Natural killer cell treated with Interleukin-12 subunit alpha and Interleukin-12 subunit beta and Interleukin-15 and Interleukin-18, amount 100 ng/mL, for 72 hours (primary cell): ENCODE measurements at regions not wholly inside any gene's neighbourhood (a gene's known extent, or its start where the extent isn't known, plus 50 kb on each side); places are given as distances from the start of the nearest gene placed in this dataset.

ENCODE experiments used
- ATAC-seq, 2 donors: fragments of 150-1000 bp; cut with Tn5 transposase in 1 of 2; sonication (Bioruptor Pico), chemical (Tn5 transposase) in 1 of 2; 2 replicates each; pipeline ENCODE4 v1.10.0; 2021
- DNase-seq: peaks from one replicate; pipeline ENCODE4 v3.0.0; 2022; ENCODE audit warnings: low spot score
- H3K27ac Mint-ChIP-seq, 2 donors: 1 replicate in 1 of 2; 2 replicates in 1 of 2; pipeline ENCODE4 v1.8.0; 2022; ENCODE audit warnings: mixed read lengths in 2 of 2, mild to moderate bottlenecking in 1 of 2, moderate library complexity in 1 of 2
- H3K27me3 Mint-ChIP-seq, 2 donors: 1 replicate in 1 of 2; 2 replicates in 1 of 2; pipeline ENCODE4 v1.8.0; 2022; ENCODE audit warnings: mixed read lengths in 2 of 2
- H3K36me3 Mint-ChIP-seq: one replicate; pipeline ENCODE4 v1.8.0; 2022; ENCODE audit warnings: mixed read lengths
- H3K4me1 Mint-ChIP-seq, 2 donors: 1 replicate in 1 of 2; 2 replicates in 1 of 2; pipeline ENCODE4 v1.8.0; 2022; ENCODE audit warnings: low read depth in 2 of 2, mixed read lengths in 2 of 2, mild to moderate bottlenecking in 1 of 2
- H3K4me3 Mint-ChIP-seq: one replicate; pipeline ENCODE4 v1.8.0; 2022; ENCODE audit warnings: mixed read lengths
- H3K9me3 Mint-ChIP-seq: 2 replicates; pipeline ENCODE4 v1.8.0; 2022; ENCODE audit warnings: mixed read lengths

DNA sequence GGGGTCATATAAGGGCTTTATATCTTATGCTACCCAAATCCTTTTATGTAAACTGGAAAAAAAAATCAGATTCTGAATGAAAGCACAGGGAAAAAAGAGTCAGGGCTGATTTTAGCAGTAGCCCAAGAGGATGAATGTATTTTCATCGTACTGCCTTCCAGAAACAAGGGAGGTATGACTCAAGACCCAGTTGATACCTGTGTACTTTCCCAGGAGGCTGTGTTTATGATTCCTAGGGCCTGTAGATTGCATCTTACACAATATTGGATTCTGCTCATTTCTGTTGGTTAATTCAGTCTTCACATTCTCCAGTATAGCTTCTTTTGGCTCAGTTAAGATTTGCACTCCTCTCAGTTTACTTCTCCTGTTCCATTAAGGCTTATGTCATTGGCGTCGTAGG, 127.9 kb upstream of the LIMCH1 start:
- Mint-ChIP-seq H3K36me3 (no peaks in the 10 kb centered on the region), H3K9me3 (peaks cover 3% of the 10 kb centered on the region)
- no peak for ATAC-seq

DNA sequence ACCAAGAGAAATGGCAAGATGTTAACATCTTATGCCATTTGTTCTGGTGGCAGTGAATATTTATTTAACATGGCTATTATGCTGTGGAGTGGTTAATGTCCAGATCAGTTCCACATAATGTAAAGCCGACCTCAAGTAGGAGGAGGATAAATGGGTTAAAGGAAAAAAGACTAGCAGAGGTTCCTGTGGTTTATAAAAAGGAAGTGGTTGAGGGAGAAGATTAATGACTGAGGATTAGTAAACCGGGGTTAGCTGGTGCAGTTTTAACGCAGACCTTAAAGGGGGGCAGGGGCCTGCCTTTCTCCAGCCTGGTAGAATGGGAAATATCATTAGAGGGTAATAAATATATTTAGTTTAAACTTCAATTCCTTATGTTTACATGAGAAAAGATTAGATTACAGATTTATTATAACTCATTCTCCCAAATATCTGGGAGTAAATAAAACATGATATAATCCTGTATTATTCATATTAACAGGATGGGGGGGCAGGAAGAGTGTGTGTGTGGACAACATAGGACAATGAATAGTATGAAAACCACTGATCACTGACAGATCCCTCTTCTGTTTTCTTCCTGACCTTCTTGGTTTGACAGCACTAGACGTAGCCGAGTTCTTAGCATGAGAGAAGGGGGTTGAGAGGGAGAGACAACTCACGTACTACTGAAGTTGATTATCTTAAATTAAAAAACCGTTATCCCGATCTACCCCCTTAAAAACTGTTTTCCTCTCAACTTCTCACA, 124.1 kb upstream of the LIMCH1 start:
- H3K4me3 Mint-ChIP-seq = no peak overlapping the region
- peaks cover 0 to 2% of the 10 kb centered on the region in 2 donors for H3K4me1 Mint-ChIP-seq
- DNase-seq = no peak
- ATAC-seq = no peak
- H3K36me3 Mint-ChIP-seq = no peaks in the 10 kb centered on the region
- H3K27ac Mint-ChIP-seq = no peak overlapping the region
- H3K27me3 Mint-ChIP-seq = no peaks in the 10 kb centered on the region
- H3K9me3 Mint-ChIP-seq = peaks cover 3% of the 10 kb centered on the region

More for the DNA sequence above, 127.9 kb upstream of the LIMCH1 start:
- no peak overlapping the region for H3K27ac Mint-ChIP-seq
- H3K4me1 Mint-ChIP-seq = peaks cover 0 to 2% of the 10 kb centered on the region in 2 donors
- no peak overlapping the region for H3K4me3 Mint-ChIP-seq
- DNase-seq = no peak
- no peaks in the 10 kb centered on the region for H3K27me3 Mint-ChIP-seq

DNA sequence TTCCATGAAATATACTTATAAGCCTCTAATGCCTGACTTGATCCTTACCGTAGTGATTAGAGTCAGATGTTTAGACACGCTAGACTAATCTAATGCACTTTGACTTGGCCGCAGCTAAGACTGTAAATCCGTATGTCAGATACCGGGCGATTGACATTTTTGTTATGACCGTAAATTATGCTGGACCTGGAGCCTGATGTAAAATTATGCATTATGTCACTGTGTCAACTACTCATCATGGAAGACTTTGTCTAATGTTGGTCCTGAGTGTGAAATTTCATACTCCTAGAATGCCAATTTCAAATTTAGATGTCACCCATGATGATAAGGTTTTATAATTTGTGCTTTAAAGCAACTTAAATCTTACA, 123.6 kb upstream of the LIMCH1 start:
- Mint-ChIP-seq H3K27ac (no peak overlapping the region), H3K4me1 (peaks cover 0 to 2% of the 10 kb centered on the region in 2 donors)

DNA sequence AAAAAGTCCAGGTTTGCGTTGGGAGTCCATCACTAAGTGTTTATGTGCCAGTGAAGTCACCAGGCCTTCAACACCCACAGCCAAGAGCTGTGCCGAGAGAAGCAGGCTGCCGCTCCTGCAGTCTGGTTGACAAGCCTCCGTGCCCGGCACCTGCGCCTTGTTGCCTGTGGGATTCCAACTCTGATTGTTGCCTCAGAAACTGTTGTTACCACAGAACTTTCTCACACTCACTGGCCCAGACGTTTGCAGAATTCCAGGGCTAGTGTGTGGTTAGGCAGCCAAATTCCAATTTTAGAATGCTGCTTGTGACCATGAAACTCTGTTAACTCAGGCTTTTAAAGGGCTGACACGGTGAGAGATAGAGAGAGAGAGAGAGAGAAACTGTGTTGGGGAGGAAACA, 119.5 kb upstream of the LIMCH1 start:
- peaks cover under 1% of the 10 kb centered on the region for H3K9me3 Mint-ChIP-seq
- no peaks in the 10 kb centered on the region for H3K27me3 Mint-ChIP-seq
- no peak for DNase-seq
- no peak overlapping the region for H3K27ac Mint-ChIP-seq
- ATAC-seq = no peak
- H3K4me3 Mint-ChIP-seq = no peak overlapping the region
- H3K4me1 Mint-ChIP-seq = peaks cover 0 to 2% of the 10 kb centered on the region in 2 donors
- no peaks in the 10 kb centered on the region for H3K36me3 Mint-ChIP-seq

More for the DNA sequence above, 123.6 kb upstream of the LIMCH1 start:
- Mint-ChIP-seq H3K36me3 (no peaks in the 10 kb centered on the region), H3K27me3 (no peaks in the 10 kb centered on the region), H3K4me3 (no peak overlapping the region), H3K9me3 (peaks cover 3% of the 10 kb centered on the region)
- ATAC-seq (no peak), DNase-seq (no peak)

DNA sequence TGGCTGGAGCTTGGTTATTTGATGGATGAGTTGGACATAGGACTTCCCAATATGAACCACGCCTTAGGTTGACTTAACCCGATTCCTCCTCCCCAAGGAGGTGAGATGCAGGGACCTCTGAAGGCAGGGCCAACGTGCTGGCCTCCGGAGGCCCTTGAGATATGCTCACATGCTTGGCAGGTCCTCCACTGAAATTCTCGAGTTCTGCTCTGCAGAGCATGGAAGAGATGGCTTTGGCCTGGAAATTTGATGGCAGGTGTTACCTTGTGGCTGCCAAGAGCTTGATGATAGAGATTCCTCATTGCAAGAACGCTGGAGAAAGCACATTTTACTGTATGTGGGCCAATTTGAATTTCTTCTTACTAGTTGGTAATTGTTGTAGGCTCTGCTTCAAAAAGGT, 117.4 kb upstream of the LIMCH1 start:
- Mint-ChIP-seq H3K27me3 (no peaks in the 10 kb centered on the region), H3K4me3 (no peak overlapping the region), H3K4me1 (no peaks in the 10 kb centered on the region), H3K36me3 (no peaks in the 10 kb centered on the region), H3K27ac (no peak overlapping the region), H3K9me3 (peaks cover 3% of the 10 kb centered on the region)
- DNase-seq (no peak), ATAC-seq (no peak)

DNA sequence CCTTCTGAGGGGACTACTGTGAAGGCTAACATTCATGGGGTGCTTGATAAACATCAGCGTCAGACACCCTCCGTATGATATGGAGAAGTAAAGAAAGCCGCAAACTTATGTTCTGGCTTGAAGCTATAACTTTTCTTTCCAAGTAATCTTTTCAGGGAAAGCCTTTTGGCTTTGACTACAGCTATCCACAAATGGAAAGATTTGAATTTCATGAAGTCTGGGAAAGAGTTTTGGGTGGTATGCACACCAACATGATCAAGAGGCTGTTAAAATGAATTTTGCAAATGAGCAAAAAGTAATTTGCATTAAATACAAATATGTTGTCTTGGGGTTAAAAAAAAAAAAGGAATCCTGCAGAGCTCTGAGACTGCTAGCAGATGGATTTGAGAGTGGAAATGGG, 114.8 kb upstream of the LIMCH1 start:
- DNase-seq (no peak), ATAC-seq (no peak)
- no peaks in the 10 kb centered on the region for H3K4me1 Mint-ChIP-seq
- no peaks in the 10 kb centered on the region for H3K27me3 Mint-ChIP-seq
- no peak overlapping the region for H3K4me3 Mint-ChIP-seq
- H3K27ac Mint-ChIP-seq = no peak overlapping the region
- peaks cover 3% of the 10 kb centered on the region for H3K9me3 Mint-ChIP-seq
- H3K36me3 Mint-ChIP-seq = no peaks in the 10 kb centered on the region

DNA sequence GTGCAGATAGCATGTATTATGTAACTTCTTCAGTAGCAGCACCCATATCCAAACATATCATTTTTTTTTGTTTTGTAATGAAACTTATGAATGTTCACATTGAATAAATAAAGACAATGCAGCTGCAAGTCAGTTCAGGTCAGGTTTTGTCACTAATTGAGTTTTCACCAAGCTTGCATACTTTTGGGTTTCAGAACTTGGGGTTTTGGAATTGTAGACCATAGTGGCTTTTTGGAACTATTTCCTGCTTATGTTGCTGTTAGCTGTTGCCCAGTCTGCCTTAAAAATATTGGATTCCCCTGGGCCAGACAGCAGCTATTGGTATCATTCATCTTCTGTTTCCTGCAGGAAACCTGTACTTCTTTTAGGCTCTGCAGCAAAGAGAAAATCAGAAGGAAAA, 113.4 kb upstream of the LIMCH1 start:
- DNase-seq = no peak
- H3K27ac Mint-ChIP-seq = no peak overlapping the region
- no peaks in the 10 kb centered on the region for H3K36me3 Mint-ChIP-seq
- no peak overlapping the region for H3K4me3 Mint-ChIP-seq
- no peaks in the 10 kb centered on the region for H3K4me1 Mint-ChIP-seq
- no peaks in the 10 kb centered on the region for H3K27me3 Mint-ChIP-seq
- ATAC-seq = no peak
- H3K9me3 Mint-ChIP-seq = peaks cover 3% of the 10 kb centered on the region

DNA sequence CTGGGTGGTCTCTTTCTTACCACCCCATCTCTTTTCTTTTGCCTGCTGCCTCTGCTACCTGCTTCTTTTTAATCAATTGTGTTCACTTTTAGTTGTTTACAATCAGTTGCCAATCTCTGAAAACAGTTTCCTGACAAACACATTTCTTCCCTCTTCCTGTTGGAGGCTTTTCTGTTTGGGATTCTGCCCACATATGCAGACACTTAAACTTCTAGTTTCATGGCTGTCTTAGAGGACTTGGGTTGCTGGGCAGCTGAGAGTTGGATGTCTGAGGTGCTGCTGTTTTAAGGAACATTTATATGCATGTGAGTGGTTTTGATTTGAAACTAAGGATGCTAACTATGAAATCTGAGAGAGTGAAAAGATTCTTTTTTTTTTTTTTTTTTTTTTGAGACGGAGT, 112.3 kb upstream of the LIMCH1 start:
- H3K4me1 Mint-ChIP-seq = no peaks in the 10 kb centered on the region
- no peak overlapping the region for H3K4me3 Mint-ChIP-seq
- peaks cover 3% of the 10 kb centered on the region for H3K9me3 Mint-ChIP-seq
- H3K27me3 Mint-ChIP-seq = no peaks in the 10 kb centered on the region
- H3K36me3 Mint-ChIP-seq = no peaks in the 10 kb centered on the region
- DNase-seq (no peak), ATAC-seq (no peak)
- H3K27ac Mint-ChIP-seq = no peak overlapping the region

DNA sequence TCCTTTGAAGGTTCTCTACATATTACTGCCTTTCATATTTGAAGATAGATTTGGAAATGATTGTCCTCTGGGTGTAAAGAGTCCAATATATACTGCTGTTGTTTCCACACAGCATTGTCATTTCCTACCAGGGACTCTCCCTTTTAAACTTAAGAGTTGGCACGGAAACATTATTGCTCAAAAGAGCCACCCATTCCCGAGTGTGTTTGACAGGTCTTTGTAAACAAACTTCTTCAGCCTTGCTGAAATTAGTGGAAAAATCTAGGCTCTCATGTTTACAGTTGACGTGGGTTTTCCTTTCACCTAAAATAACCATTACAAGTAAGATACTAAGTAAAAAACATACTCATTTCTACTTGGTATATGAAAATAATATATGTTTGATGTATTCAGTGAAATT, 111.4 kb upstream of the LIMCH1 start:
- H3K4me1 Mint-ChIP-seq = no peaks in the 10 kb centered on the region
- no peak overlapping the region for H3K4me3 Mint-ChIP-seq
- H3K9me3 Mint-ChIP-seq = peaks cover 3% of the 10 kb centered on the region
- no peak overlapping the region for H3K27ac Mint-ChIP-seq
- H3K27me3 Mint-ChIP-seq = no peaks in the 10 kb centered on the region
- ATAC-seq (no peak), DNase-seq (no peak)
- no peaks in the 10 kb centered on the region for H3K36me3 Mint-ChIP-seq

DNA sequence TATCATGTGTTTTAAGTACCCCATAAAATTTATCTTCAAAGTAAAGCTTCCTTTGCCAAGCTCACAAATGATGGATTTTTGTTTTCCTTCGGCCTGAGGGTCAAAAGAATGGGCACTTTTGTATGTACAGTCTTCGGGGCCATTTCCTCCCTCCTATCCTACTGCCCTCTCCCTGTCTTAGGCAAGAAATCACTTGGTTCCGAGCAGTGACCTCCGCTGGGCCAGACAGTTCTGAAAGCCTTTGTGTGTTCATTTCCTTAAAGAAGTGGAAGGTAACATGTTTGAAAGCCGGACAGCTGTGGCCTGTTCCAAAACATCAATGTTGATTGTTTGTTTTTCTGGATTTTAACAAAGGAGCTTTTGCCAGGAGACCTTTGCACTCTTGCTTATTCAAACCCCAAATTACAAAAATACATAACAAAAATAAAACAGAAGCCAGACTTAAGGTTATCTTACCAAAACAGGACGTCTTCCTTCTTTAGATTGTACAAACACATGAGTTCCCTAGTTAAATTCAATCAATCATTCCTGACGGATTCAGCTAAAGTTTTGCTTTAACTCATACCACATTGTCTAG, 110.6 kb upstream of the LIMCH1 start:
- no peak for ATAC-seq
- no peaks in the 10 kb centered on the region for H3K27me3 Mint-ChIP-seq
- H3K4me1 Mint-ChIP-seq = no peaks in the 10 kb centered on the region

DNA sequence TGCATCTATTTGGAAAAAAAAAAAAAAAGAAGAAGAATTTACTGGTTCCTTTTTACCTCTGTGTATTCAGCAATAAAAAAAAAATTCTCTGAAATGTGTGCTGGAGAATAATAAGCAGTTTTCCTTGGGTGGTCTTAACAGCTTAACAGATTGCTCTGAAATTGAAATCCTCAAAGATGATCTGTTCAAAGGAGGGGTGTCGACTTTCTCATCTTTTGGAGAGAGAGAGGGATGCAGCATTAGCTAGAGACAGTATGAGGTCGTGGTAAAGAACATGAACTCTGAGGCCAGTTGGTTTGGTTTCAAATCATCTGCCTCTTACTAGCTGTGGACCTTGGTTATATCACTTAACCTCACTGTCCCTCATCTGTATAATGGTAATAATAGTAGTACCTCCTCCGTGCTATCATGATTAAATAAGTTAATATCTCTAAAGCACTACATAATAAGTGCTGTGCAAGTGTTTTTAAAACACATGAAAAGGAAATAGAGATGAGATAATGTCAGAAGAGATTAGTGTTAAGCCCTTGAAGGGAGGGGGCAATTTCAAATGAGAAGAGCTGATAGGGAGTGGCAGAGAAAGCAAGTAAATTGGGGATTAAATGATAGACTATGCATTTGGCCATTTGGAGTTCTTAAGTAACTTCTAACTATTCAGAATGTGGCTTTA, 109.9 kb upstream of the LIMCH1 start:
- H3K9me3 Mint-ChIP-seq = peaks cover 5% of the 10 kb centered on the region
- H3K27me3 Mint-ChIP-seq = no peaks in the 10 kb centered on the region
- H3K36me3 Mint-ChIP-seq = no peaks in the 10 kb centered on the region
- H3K4me1 Mint-ChIP-seq = no peaks in the 10 kb centered on the region
- ATAC-seq (no peak), DNase-seq (no peak)
- H3K27ac Mint-ChIP-seq = no peak overlapping the region
- no peak overlapping the region for H3K4me3 Mint-ChIP-seq

More for the DNA sequence above, 110.6 kb upstream of the LIMCH1 start:
- no peaks in the 10 kb centered on the region for H3K36me3 Mint-ChIP-seq
- no peak overlapping the region for H3K27ac Mint-ChIP-seq
- no peak overlapping the region for H3K4me3 Mint-ChIP-seq
- peaks cover 5% of the 10 kb centered on the region for H3K9me3 Mint-ChIP-seq
- DNase-seq = no peak

DNA sequence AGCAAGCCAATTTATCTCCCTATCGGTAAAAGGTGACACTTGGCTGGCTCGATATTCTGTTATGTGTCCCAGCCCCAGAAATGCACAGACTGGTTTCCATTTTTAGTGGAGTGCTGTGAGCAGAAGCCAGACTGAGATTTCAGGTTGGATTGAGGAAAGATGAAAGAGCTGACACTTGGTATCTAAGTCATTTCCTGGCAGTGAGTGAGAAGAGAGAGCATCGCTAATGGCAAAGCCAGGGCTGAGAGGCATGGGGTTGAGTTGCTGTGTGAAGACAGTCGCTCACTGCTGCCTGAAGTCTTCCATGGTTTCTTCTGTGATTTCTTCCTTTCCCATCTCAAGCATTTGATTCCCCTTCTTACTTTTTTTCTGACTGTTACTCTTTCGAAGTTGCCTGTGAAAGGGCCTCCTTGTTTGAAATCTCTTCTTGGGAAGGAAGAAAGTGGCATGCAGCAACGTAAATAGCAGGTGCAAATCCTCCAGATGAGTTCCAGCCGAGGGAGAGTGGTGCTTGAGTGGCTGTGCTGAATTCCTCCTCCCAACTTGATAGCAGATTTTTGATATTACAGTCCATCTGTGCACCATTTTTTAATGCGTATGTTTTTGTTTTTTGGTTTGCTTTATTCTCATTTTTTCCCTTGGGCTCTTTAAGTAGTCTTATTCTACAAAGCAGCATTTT, 109.2 kb upstream of the LIMCH1 start:
- DNase-seq (no peak), ATAC-seq (no peak)
- H3K9me3 Mint-ChIP-seq = peaks cover 2% of the 10 kb centered on the region
- no peaks in the 10 kb centered on the region for H3K27me3 Mint-ChIP-seq
- no peak overlapping the region for H3K4me3 Mint-ChIP-seq
- H3K27ac Mint-ChIP-seq = no peak overlapping the region
- no peaks in the 10 kb centered on the region for H3K36me3 Mint-ChIP-seq
- no peaks in the 10 kb centered on the region for H3K4me1 Mint-ChIP-seq

DNA sequence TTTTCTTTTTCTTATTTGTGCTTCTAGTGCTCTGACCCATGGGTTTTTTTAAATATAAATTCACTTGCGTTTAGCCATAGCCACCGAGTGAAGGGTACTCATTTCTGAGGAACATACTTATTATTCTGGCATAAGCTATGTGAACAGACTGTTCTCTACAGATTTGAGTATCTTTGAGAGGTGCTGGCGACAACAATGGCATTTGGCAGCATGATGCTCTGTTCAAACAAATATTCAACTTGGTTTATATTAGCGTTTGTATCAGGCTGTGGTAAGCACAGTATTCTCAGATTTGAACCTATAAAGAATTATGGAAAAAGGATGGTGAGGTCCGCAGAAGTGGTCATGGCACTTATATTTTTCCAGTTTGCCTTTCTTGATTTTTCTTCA, 108.7 kb upstream of the LIMCH1 start:
- no peak overlapping the region for H3K4me3 Mint-ChIP-seq
- no peak overlapping the region for H3K27ac Mint-ChIP-seq
- DNase-seq = no peak
- no peak for ATAC-seq
- no peaks in the 10 kb centered on the region for H3K27me3 Mint-ChIP-seq
- H3K36me3 Mint-ChIP-seq = no peaks in the 10 kb centered on the region
- H3K9me3 Mint-ChIP-seq = peaks cover 2% of the 10 kb centered on the region
- no peaks in the 10 kb centered on the region for H3K4me1 Mint-ChIP-seq

DNA sequence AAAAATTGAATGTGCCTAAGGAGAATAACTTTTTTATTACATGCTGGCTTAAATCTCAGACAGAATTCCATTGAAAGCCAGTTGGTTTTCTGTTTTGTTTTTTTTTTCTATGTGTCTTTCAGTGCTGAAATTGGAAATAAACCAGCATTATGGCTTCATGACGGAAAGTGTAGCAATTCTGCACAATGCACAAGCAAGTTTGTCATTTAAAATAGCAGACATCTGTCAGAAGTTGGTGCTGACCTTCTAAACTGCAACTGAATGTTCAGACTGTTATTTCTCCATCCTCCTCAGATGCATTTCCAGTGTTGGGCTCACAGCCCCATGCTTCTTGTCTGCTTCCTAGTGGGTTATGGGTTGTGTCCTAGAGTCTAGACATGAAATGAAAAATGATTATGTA, 107.2 kb upstream of the LIMCH1 start:
- DNase-seq = no peak
- no peaks in the 10 kb centered on the region for H3K27me3 Mint-ChIP-seq
- no peak overlapping the region for H3K4me3 Mint-ChIP-seq
- ATAC-seq = no peak
- H3K36me3 Mint-ChIP-seq = no peaks in the 10 kb centered on the region
- no peak overlapping the region for H3K27ac Mint-ChIP-seq
- peaks cover 2% of the 10 kb centered on the region for H3K9me3 Mint-ChIP-seq
- H3K4me1 Mint-ChIP-seq = no peaks in the 10 kb centered on the region
